ENCODE measurements at regions not wholly inside any gene's neighbourhood (a gene's known extent, or its start where the extent isn't known, plus 50 kb on each side); places are given as distances from the start of the nearest gene placed in this dataset.

- no peak for TF ChIP-seq ZFX (IDR thresholded peaks at IDR 0.05)
- no peak for TF ChIP-seq CTCF (conservative IDR thresholded peaks at IDR 0.05)
- no peak overlapping the region for H3K27ac ChIP-seq
Measured at GRCh38 chr13:80199067-80199466, 141.9 kb downstream of the SPRY2 start.

GRCh38 chr13:80196756-80197155 lies 144.2 kb downstream of the SPRY2 start:
- TF ChIP-seq CTCF (conservative IDR thresholded peaks at IDR 0.05), result no peak
- TF ChIP-seq ZFX (IDR thresholded peaks at IDR 0.05), result no peak
- H3K27ac ChIP-seq, result no peak overlapping the region

- no peak for TF ChIP-seq CTCF (conservative IDR thresholded peaks at IDR 0.05)
- TF ChIP-seq ZFX (IDR thresholded peaks at IDR 0.05), result no peak
- H3K27ac ChIP-seq, result no peak overlapping the region
Measured at GRCh38 chr13:80195649-80196048, 145.3 kb downstream of the SPRY2 start.

- H3K27ac ChIP-seq, result no peak overlapping the region
- TF ChIP-seq ZFX (IDR thresholded peaks at IDR 0.05) (no peak), CTCF (conservative IDR thresholded peaks at IDR 0.05) (no peak)
Measured at GRCh38 chr13:80189889-80190597, 150.9 kb downstream of the SPRY2 start.

- H3K27ac ChIP-seq, result no peak overlapping the region
- TF ChIP-seq CTCF (conservative IDR thresholded peaks at IDR 0.05) (no peak), ZFX (IDR thresholded peaks at IDR 0.05) (no peak)
Measured at GRCh38 chr13:80180740-80181355, 160.1 kb downstream of the SPRY2 start.

- TF ChIP-seq CTCF (conservative IDR thresholded peaks at IDR 0.05) (no peak), ZFX (IDR thresholded peaks at IDR 0.05) (no peak)
- no peak overlapping the region for H3K27ac ChIP-seq
Measured at GRCh38 chr13:80177327-80177726, 163.6 kb downstream of the SPRY2 start.

- H3K27ac ChIP-seq, result no peak overlapping the region
- TF ChIP-seq CTCF (conservative IDR thresholded peaks at IDR 0.05) (no peak), ZFX (IDR thresholded peaks at IDR 0.05) (no peak)
Measured at GRCh38 chr13:80173224-80173623, 167.7 kb downstream of the SPRY2 start.
